NCI-H2196 (cell line): ENCODE measurements at regions not wholly inside any gene's neighbourhood (a gene's known extent, or its start where the extent isn't known, plus 50 kb on each side); places are given as distances from the start of the nearest gene placed in this dataset.
"Not testable (repeated sequence)": the region's sequence is repeated elsewhere in the genome, so short reads cannot be mapped to it uniquely, and the experiment has no call there.

Source experiments
- DNase-seq: peaks from one replicate; lab custom pipeline; 2025; ENCODE audit not compliant: unreplicated experiment; lab: John Stamatoyannopoulos, UW

DNA sequence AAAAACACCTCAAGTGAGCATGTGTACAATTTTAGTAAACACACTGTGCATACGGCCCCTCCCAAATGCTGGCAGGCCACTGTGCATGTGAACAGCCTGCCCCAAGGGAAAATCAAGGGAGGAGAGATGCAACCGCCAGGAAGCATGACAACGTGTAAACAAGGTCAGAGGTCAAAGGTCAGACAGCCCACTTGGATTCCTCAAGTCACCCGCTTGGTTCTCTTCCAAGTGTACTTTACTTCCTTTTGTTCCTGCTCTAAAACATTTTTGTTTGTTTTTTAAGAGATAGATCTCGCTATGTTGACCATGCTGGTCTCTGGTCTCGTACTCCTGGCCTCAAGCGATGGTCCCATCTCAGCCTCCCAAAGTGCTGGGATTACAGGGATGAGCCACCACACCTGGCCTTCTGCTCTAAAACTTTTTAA, 126.7 kb upstream of the SHB start:
- DNase-seq, result peak; percentile 17

GRCh38 chr9:38194870-38195269, 125.8 kb upstream of the SHB start:
- no peak for DNase-seq

GRCh38 chr9:38192731-38193265, 123.8 kb upstream of the SHB start:
- no peak for DNase-seq

GRCh38 chr9:38186404-38187115, 117.5 kb upstream of the SHB start:
- no peak for DNase-seq

DNA sequence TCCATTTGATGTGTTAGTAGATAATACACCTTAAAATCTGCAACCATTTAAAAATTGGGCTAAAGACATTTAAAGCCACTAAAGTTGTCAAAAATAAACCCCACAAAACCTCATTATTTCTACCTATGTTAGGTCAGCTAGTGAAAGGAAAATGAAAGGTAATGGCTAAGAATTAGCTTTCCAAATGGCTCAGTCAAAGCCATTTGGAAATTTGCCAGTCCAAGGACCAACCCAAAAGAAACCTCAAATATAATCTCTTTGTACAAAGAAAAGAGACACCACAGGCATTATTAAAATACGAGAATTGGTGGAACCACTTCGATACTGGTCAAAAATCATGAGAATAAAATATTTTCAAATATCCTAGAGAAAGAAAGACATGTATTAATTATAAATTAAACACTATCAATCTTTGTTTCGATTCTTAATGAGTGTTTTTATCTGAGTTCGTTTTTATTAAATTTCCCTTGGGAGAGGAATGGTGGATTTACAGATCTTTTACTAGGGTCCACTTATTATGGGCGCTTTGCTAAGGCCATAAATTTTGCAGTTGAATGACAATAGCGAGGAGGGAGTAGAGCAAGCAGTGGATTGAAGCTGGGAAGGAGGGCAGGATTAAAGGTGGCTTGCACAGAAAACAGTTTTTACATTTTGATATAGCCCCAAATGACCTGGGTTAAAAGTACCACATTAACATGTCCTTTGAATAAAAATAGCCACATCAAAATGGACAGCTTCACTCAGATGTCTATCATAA, 116.8 kb upstream of the SHB start:
- no peak for DNase-seq

- peak; percentile 17 for DNase-seq
These were observed 115.1 kb upstream of the SHB start for GRCh38 chr9:38183994-38184568.

- peak; percentile 17 for DNase-seq
These were observed 113.3 kb upstream of the SHB start for GRCh38 chr9:38182321-38182720.

DNA sequence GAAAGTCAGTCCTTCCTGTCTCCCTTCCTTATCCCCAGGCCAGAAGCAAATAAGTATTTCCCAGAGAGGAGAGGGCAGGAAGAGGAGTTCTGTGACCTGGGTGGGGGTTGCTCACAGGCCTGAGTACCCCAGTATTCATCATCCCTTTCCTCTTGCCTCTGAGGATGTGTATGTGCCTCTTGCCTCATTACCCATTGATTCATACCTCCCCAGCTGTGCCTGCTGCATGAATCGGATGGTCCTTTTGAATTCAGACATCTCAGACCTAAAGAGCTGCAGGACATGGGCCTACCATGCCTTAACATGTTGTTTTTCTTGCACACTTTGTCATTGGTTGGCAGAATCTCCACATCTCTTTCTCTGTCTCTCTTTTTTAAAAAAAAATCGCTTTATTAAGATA, 112.8 kb upstream of the SHB start:
- no peak for DNase-seq

DNA sequence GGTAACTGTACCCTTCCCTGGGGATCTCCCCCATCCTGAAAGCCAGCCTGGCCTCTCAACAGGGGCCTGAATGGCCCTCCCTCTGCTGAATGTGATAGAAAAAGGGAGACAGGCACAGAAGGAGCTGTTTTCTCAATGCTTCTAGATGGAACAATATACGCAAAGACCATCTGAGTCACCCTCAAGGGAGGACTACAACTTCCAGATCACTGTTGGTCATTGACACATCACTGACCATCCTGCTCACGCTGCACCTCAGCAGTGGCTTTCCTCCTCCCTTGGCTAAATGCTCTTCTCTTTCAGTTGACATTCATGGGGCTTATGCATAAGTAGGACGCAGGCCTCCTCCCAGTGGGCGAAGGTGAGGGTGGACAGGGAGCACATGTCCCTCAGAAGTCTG, 112.2 kb upstream of the SHB start:
- DNase-seq, result no peak

- DNase-seq, result no peak
These were observed 111.6 kb upstream of the SHB start for GRCh38 chr9:38180656-38181055.

DNA sequence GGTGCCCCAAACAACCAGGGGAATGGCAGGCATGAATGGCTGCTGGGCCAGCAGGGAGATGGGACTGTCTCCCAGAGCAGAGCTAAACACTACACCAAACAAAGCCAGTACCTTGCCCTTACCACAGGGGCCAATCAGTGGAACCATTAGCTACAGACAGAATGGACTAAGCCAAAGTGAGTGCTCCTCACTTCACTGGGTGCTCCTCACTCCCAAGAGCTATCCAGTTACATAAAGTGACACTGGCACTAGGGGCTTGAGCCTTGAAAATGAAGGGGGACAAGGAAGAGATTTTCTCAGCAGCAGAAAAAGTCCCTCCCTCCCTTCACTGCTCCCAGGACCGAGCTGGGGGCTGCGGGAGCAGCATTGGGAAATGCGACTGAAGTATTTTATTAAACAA, 110.9 kb upstream of the SHB start:
- DNase-seq, result no peak

- DNase-seq, result peak; percentile 59
These were observed 109.2 kb upstream of the SHB start for GRCh38 chr9:38178237-38178636.

DNA sequence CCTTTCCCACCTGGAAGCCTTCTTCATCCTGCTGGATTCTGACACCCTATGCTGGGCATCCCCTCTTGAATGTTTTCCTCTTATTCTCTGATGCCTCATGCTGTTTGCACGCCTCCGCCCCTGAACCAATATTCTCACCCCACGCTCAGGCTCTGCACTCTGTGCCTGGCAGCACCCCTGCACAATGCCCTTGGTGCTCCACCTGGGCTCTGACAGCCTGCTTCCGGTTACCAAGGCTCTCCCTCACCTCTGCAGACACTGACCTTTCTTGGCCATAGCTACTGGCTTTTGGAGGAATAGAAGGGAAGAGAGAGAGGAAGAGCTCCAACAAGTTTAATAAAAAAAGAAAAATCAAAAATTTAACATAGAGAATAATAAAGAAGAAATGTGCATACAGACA, 108.7 kb upstream of the SHB start:
- DNase-seq, result no peak

DNA sequence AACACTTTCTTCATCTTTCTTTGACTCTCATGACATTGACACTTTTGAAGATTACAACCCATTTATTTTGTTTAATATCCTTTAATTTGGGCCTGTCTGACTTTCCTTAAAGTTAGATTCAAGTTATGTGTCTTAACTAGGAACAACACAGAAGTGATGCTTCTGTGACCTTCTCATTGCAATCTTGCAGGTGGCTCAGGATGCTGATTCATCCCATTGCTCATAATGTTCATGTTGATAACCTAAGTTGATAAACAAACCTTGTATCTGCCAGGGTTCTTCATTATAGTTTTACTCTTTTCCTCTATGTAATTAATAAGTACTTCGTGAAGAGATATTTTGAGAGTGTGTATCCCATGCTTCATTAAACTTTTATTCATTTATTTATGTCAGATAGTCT, 107.2 kb upstream of the SHB start:
- no peak for DNase-seq

DNA sequence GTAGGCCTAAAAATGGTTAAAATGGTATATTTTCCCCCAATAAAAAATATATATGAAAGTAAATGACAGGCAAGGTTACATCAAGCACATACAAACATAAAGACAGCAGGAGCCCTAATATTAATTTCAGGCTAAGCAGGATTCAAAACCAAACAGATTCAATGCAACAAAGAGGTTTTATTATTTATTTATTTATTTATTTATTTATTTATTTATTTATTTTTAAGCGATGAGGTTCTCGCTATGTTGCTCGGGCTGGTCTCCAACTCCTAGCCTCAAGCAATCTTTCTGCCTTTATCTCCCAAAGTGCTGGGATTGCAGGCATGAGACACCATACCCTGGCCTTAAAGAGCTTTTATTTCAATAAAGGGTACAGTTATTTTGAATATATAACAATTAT, 106.4 kb upstream of the SHB start:
- no peak for DNase-seq

DNA sequence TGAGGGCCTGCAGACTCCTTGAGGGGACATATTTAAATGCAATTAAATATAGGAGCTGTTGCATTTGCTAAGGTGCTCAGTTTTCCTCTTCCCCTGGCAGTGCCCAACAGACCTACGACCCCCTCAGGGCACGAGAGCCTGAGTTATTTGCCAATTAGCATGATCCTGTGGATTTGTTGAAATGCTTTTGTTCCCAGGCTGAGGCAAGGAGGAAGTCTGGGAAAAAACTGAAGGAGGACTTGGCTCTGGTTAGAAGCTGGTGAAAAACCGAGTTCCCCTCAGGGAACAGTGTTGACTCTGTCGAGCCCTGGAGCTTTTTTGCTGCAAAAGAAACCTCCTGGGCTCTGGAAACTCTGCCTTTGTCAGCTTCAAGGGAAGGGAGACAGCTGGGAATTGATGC, 103.6 kb upstream of the SHB start:
- DNase-seq, result no peak

DNA sequence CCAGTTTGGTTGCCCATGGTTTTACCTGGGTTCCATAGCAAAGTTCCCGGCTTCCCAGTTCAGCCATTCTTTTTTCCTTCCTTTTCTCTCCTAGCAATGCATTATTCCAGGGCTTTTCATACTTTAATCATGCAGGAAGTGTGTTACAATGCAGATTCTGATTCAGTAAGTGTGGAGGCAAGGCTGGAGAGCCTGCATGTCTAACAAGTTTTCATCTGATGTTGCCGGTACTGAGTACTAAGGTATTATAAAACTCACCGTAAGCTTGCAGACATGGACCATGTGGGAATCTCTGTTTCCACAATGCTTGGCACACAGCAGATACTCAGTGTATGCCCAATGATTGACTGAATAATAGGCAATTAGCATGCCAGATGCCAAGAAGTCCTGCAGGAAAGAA, 102.9 kb upstream of the SHB start:
- DNase-seq, result no peak

DNA sequence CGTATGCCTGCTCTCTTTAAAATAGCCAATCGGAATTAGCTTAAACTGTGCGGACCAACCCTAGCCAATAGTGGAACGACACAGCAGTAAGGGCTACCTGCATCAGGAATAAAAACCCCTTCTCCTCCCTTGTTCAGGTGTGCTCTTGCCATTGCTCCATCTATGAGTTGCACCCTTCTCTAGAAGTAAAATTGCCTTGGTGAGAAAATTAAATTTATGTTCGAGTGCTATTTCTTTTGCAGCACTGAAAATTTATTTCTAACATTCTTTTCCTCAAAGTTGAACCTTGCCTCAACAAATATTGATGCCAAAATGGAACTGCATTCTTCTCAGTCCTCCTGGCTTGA, 102.5 kb upstream of the SHB start:
- no peak for DNase-seq

DNA sequence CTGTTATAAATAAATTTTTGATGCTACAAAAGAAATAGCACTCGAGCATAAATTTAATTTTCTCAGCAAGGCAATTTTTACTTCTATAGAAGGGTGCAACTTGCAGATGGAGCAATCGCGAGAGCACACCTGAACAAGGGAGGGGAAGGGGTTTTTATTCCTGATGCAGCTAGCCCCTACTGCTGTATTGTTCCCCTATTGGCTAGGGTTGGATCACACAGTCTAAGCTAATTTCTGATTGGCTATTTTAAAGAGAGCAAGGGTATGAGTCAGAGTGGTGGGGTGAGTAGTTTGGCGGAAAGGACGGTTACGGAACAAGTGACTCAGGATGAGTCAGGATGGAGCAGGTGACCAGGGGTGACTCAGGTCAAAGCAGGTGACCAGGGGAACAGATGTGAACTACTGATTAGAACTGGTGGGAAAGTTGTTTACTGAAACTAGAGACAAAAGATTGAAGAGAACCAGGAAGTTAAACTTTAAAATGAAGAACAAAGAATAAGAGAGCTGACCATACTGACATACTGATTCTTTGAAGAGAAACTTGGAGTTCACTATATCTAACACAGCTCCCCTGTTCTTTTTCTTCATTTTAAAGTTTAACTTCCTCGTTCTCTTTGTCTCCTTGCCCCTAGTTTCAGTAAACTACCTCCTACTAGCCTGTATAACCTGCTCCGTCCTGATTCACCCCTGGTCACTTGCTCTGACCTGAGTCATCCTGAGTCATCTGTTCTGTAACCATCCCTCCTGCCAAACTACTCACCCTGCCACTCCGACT, 101.9 kb upstream of the SHB start:
- not testable (repeated sequence) for DNase-seq

GRCh38 chr9:38170155-38170554, 101.1 kb upstream of the SHB start:
- DNase-seq, result not testable (repeated sequence)

DNA sequence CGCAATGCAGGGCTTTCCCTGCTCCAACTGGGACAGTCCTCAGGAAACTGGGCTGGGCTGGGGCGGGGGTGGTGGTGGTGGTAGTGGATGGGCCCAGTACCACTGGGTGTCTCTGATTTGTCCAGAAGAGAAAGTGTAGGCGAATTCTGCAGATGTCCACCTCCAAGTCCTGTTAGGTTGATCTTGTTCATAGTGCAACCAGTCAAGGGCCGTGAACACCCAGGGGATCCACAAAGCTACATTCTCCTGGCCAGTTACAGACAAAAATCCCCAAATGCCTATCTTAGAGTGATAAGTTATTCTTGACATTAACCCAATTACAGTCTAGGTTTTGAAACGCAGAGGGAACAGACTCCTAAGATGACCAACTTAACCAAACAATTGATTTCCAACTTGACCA, 97.5 kb upstream of the SHB start:
- no peak for DNase-seq
